ENCODE measurements at regions not wholly inside any gene's neighbourhood (a gene's known extent, or its start where the extent isn't known, plus 50 kb on each side); places are given as distances from the start of the nearest gene placed in this dataset.

GRCh38 chr7:22618528-22618927 lies 108.5 kb upstream of the IL6 start:
- no peak for DNase-seq

DNA sequence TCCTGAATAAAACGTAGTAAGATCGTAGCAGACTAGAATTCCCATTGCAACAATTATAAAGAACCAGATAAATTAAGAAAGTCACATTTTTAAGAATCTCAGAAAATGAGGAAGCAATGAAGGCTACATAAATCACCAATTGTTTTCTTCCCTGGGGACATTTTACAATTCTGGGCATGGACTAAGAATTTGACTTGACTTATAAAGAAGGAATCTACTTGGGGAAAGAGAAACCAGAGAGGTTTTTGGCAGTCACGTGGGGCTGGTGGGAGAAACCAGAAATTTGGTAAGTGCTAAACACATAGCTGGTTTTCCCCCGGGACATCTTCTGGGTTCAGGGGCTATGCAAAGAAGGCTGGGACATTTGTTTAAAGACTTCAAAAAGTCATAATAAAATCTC lies 109.8 kb upstream of the IL6 start:
- DNase-seq: no peak

GRCh38 chr7:22613496-22613895 lies 113.5 kb upstream of the IL6 start:
- DNase-seq: no peak

- DNase-seq: no peak
Observed at GRCh38 chr7:22612776-22613175, 112.8 kb upstream of the STEAP1B start.

GRCh38 chr7:22611758-22612079 lies 111.7 kb upstream of the STEAP1B start:
- DNase-seq: no peak

DNA sequence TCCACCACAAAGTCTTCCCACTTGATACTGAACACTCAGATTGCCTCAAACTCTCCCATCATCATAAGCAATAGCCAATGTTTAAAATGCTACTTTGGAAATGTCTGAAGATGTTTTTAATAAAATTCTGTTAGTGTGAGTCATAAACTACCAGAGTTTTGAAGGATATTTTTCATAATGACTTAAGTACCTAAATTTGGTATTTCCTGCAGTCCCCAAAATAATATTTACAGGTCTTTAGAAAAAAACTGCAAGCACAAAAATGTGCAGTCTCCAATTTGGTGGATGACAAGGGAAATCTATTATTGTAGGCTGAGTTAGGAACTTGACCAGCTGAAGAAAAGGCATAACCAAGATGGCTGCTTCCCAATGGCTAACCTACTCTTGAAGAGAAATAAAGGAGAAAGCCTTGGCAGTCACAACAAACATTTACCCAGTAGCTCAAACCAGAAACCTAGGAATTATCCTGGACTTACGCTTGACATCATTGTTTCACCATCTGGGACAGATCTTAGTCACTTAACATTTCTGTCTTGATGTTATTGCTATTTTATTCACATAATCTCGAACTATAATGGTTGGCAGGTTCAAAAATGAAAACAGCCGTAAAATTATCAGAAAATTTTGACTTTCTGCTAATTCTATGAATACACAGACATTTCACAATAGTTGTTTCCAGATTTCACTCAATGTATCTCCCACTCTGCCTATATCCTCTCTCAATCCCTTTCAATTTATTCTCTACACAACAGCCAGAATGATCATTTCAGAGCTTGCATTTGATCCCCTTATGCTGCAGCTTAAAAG lies 111.2 kb upstream of the STEAP1B start:
- no peak for DNase-seq

DNA sequence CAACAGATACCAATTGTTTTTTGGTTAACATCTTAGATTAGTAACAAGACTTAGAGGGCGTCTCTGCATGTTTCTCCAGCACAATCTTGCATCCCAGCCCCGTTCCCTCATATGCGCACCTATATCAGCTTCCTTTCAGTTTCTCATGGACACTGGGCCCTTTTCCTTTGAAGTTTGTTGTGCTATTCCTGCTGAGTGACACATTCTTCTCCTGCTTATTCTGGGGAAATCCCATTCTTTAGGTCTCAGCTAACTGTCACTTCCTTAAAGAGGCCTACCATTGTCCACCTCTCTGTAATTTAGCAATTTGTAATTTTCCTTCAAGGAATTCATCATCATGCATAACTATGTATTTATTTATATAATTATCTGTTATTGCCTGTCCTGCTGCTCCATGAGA lies 110.3 kb upstream of the STEAP1B start:
- DNase-seq: no peak

DNA sequence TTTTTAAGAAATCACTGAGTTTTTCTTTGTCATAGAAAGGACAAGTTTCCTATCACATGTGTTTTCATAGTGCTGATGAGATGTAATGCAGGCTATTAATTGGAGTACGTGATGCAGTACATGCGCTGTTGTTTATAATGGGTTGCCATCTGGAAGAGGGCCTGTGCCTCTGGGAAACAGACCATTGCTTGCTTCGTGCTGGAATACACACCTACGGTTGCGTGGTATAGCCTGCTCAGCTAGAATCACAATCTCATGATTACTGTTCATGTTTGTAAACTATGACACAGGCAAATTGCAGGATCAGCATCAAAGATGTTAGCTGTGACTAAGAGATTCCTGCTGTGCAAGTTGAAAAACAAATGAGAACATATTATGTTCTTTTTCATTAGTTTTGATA lies 107.2 kb upstream of the STEAP1B start:
- DNase-seq: no peak

DNA sequence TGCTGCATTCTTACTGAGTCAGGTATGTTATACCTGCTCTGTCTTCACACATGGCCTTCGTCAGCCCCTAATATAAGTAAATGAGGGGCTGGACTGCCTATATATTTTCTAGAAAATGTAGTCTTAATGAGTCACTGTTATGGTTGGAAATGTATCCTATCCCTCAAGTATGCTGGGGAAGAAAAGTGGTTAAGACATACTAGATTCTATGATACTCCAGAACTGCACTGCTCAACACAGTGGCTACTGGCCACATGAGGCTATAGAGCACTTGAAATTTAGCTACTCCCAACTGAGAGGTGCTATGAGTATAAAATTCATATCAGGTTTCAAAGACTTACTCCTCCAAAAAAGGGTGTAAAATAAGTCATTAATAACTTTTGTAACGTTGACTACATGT lies 104.3 kb upstream of the STEAP1B start:
- DNase-seq: no peak

GRCh38 chr7:22601812-22602565 lies 102.0 kb upstream of the STEAP1B start:
- no peak for DNase-seq

- no peak for DNase-seq
Observed at GRCh38 chr7:22601408-22601807, 101.4 kb upstream of the STEAP1B start.

DNA sequence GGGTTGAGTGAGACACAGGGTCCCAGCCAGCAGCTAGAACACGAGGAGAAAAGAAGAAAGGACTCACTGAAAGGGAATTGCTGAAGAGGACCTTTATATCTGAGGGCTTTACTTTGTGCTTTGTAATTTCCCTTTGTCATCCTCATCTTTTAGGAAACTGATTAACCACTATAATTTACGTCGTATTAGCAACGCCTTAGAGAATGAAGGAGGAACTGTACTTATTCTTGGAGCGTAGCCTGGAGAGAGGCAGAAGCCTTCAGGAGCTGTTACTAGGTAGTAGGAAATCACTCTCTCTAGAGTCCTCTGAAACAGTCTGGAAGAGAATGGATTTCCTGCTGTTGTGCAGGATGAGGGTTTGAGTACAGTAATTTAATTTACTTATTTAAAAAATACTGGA lies 101.0 kb upstream of the STEAP1B start:
- DNase-seq: no peak

DNA sequence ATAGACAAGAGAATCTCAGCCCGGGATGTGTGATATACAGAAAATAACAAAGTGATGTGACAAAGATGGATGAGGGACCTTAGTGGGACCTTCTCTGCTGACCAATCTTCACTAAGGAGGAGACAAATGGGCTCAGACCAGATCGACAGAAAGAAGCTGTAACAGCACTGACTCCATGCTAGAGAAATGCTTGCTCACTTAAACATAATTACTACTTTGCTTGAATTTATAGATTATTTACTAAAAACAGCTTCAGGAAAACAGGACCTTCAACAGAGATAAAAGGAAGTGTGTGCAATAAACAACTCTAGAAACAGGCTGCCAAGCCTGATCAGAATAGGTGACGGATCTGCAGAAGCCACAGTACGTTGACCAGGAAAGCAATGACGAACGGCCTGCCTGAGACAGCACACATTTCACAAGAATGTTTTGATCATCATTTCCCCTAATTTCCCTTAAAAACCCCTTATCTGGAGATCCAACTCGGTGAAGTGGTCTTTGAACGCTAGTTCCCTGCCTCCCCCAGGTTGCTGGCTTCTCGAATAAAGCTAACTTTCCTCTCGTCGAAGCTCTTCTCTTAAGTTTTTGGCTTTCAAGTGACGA lies 98.4 kb upstream of the STEAP1B start:
- DNase-seq: no peak

- DNase-seq: no peak
Observed at GRCh38 chr7:22597844-22598243, 97.9 kb upstream of the STEAP1B start.

GRCh38 chr7:22596763-22597400 lies 96.9 kb upstream of the STEAP1B start:
- DNase-seq: no peak

GRCh38 chr7:22594020-22594419 lies 94.0 kb upstream of the STEAP1B start:
- DNase-seq: no peak

GRCh38 chr7:22591271-22591670 lies 91.3 kb upstream of the STEAP1B start:
- no peak for DNase-seq

DNA sequence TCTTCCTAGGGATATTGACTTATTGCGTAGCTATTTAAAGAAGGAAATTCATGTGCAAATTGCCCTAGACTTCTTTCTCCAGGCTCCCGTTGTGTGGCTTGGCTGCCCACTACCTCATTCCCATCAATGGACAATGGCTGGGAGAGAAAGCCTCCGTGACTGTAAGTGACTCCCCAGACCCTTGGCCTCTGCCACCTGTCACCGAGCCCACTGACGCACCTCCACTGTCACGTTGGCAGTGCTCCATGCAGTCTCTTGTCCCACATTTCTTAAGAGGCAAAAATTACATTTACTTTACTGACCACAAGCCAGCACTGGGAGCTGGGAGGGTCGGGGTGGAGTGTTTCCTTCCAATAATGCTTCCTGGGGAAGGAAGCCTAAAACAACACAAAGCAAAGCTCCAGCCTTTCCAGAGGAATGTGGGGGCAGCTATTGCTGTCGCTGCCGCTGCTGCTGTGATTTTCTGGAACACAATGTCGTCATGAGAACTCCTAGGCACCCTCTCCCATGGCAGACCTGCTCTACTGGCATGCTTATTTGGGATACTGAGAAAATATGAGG lies 89.7 kb upstream of the STEAP1B start:
- no peak for DNase-seq

DNA sequence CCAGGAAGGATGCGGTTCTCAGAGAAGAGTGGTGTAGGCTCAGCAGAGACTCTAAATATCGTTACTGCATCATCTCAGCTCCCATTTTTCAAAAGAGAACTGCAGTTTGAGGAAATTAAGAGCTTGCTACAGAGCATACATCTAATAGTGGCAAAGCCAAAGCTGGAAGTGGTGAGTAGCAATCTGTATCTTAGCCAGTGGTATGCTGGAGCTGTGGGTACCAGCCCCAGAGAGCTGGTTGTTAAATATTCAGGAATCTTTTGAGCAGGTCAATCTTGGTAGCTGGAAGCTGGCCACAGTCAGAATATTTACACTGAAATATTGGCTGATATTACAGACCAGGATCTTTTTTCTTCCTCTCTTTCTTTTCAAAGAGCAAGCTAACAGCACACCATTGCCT lies 88.4 kb upstream of the STEAP1B start:
- DNase-seq: no peak

DNA sequence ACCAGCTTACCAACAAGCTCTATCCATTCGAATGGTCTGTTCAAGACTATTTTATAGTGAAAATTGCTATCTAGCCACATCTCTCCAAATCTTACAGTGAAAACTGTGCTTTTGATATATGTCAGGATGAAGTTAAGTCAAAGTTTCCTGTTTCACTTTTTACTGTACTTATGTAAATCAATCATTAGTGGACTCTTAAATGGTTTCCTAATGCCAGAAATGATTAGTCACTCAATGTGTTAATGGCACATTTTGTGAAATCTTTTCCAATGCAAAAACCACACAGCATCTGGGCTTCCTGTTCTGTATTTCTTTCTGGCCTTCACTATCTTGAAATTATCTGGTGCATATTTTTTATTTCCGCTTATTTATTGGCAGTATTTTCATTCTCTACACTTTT lies 87.3 kb upstream of the STEAP1B start:
- no peak for DNase-seq

- no peak for DNase-seq
Observed at GRCh38 chr7:22586786-22587140, 86.8 kb upstream of the STEAP1B start.

DNA sequence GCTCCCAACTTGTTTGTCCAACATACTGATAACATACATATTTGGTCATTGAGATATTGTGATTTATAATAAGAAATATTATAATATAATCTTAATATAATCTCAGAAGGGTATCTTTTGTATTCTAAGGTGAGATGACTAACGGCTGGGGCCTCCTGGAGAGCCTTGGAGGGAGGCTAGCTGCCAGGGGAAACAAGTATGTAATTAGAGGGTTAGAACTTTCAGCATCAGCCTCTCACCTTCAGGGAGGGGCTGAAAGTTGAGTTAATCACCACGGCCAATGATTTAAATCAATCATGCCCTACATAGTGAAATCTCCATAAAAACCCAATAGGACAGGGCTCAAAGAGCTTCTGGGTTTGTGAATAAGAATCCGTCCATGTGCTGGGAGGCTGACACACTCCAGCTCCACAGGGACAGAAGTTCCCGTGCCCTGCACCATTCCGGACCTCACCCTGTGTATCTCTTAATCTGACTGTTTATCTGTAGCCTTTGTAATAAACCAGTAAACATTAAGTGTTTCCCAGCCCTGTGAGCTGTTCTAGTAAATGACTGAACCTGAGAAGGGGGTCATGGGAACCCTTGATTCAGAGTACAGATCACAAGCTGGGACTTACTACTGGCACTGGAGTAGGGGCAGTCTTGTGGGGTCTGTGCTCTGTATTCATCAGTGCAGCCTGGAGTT lies 86.3 kb upstream of the STEAP1B start:
- no peak for DNase-seq

DNA sequence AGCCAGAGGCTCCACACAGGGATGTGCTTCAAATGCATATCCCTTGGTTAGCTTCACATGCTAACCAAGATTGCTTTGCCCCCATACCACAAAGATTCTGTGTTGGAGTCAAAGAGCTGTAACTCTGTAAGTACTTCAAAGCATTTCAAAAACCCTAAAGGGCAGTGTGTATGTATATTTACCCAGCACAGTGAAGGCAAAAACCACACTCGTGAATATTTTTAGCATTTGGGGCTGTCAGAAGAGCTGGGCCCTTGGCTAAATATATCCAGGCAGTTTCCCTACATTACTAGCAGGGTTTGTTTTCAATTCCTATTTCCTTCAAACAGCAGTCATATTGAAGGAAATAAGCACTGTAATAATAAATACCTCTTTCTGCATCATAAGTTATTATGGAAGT lies 84.2 kb upstream of the STEAP1B start:
- DNase-seq: no peak

Data from activated gamma-delta T cell (primary cell).